A549 (cell line): ENCODE measurements at regions not wholly inside any gene's neighbourhood (a gene's known extent, or its start where the extent isn't known, plus 50 kb on each side); places are given as distances from the start of the nearest gene placed in this dataset.

Experiments
- ATAC-seq, 2 experiments: fragments of 200-7000 bp in 1 of 2; fragments of >200 bp in 1 of 2; cut with Nextera tagmentation in 1 of 2; cut with Tn5 transposase in 1 of 2; 3 replicates each; pipeline versions ENCODE4 v1.8.0 to v1.9.1; 2018 to 2020; ENCODE audit warnings: mild to moderate bottlenecking in 1 of 2, moderate library complexity in 1 of 2
- CTCF ChIA-PET: fragments of 300-600 bp; sonication (Branson Sonifier 250); formaldehyde crosslinking; extraction: SDS; loops from one replicate; lab custom pipeline; 2021; ENCODE audit warnings: antibody characterized with exemption, inconsistent platforms; lab: Yijun Ruan, JAX
- POLR2A ChIA-PET: fragments of 350-600 bp; formaldehyde crosslinking; extraction: SDS; loops from one replicate; lab custom pipeline; 2021; ENCODE audit warnings: antibody characterized with exemption, inconsistent platforms; lab: Yijun Ruan, JAX
- DNase-seq, 2 experiments: peaks; one replicate each; pipeline versions ENCODE4 v3.0.0 to v3.0.0-alpha.2; 2011 to 2016; ENCODE audit warnings: low read depth in 1 of 2, low spot score in 1 of 2
- FAIRE-seq: peaks from 2 replicates; lab custom pipeline; 2011; peaks lifted over from hg19 to GRCh38; lab: Jason Lieb, UNC
- H3K27ac ChIP-seq, 2 experiments: fragments of >200 bp; sonication (Bioruptor Twin); formaldehyde crosslinking; 3 replicates each; pipeline ENCODE4 v1.5.1; 2016 to 2017
- H3K4me1 ChIP-seq: fragments of >200 bp; sonication (Bioruptor Twin); formaldehyde crosslinking; 3 replicates; pipeline ENCODE4 v1.6.1; 2016
- H3K4me2 ChIP-seq: fragments of >200 bp; sonication (Bioruptor Twin); formaldehyde crosslinking; 3 replicates; pipeline ENCODE4 v1.6.1; 2016
- H3K4me3 ChIP-seq: fragments of >200 bp; sonication (Bioruptor Twin); formaldehyde crosslinking; 3 replicates; pipeline ENCODE4 v1.5.1; 2016
- H3K9me3 ChIP-seq: fragments of >200 bp; sonication (Bioruptor Twin); formaldehyde crosslinking; 3 replicates; pipeline ENCODE4 v1.6.1; 2016
- CBX8 ChIP-seq: fragments of 200-600 bp; sonication (generic); IDR thresholded peaks from 2 replicates; pipeline ENCODE4 v1.6.1; 2016
- CHD2 ChIP-seq: fragments of 150-350 bp; IDR thresholded peaks from 2 replicates; pipeline ENCODE4 v1.6.1; 2014; ENCODE audit warnings: low read length; ENCODE audit not compliant: partially characterized antibody
- EP300 ChIP-seq, 2 experiments: fragments of >200 bp; sonication (Bioruptor Twin); formaldehyde crosslinking; IDR thresholded peaks; 2 replicates in 1 of 2; 3 replicates in 1 of 2; pipeline ENCODE4 v1.6.1; 2016 to 2017
- ESRRA ChIP-seq: fragments of 150-350 bp; IDR thresholded peaks from 2 replicates; pipeline ENCODE4 v1.6.1; 2014; ENCODE audit warnings: mild to moderate bottlenecking, low read length, borderline replicate concordance
- FOSB ChIP-seq: fragments of 250-450 bp; sonication (Bioruptor Pico); IDR thresholded peaks from 2 replicates; pipeline ENCODE4 v1.5.0; 2020; ENCODE audit warnings: mild to moderate bottlenecking, moderate library complexity
- GATA3 ChIP-seq: IDR thresholded peaks from 2 replicates; pipeline ENCODE4 v1.6.1; 2012; ENCODE audit warnings: borderline replicate concordance
- HOXB5 ChIP-seq: fragments of 250-450 bp; sonication (Bioruptor Pico); IDR thresholded peaks from 2 replicates; pipeline ENCODE4 v1.5.0; 2020; ENCODE audit warnings: mild to moderate bottlenecking, moderate library complexity
- KDM1A ChIP-seq: fragments of 200-600 bp; sonication (generic); IDR thresholded peaks from 2 replicates; pipeline ENCODE4 v1.6.1; 2016; ENCODE audit warnings: low read depth, mild to moderate bottlenecking
- KDM5A ChIP-seq: fragments of 200-600 bp; sonication (generic); IDR thresholded peaks from 2 replicates; pipeline ENCODE4 v1.6.1; 2016; ENCODE audit warnings: antibody characterized with exemption, mild to moderate bottlenecking
- MAZ ChIP-seq: fragments of 150-350 bp; IDR thresholded peaks from 2 replicates; pipeline ENCODE4 v1.6.1; 2014; ENCODE audit warnings: antibody characterized with exemption, low read depth, low read length, borderline replicate concordance
- NPAS2 ChIP-seq: fragments of 250-450 bp; sonication (Bioruptor Pico); IDR thresholded peaks from 2 replicates; pipeline ENCODE4 v1.8.0; 2022; ENCODE audit warnings: mild to moderate bottlenecking, moderate library complexity, borderline replicate concordance
- NR3C1 ChIP-seq: fragments of >200 bp; sonication (Bioruptor Twin); formaldehyde crosslinking; IDR thresholded peaks from 3 replicates; pipeline ENCODE4 v1.6.1; 2017
- POLR2A ChIP-seq: IDR thresholded peaks from 2 replicates; pipeline ENCODE4 v1.6.1; 2012; ENCODE audit warnings: mild to moderate bottlenecking, low read length
- RAD21 ChIP-seq, 2 experiments: fragments of >200 bp in 1 of 2; sonication (Bioruptor Twin) in 1 of 2; formaldehyde crosslinking in 1 of 2; IDR thresholded peaks in 1 of 2; conservative IDR thresholded peaks in 1 of 2; 2 replicates in 1 of 2; 3 replicates in 1 of 2; pipeline ENCODE4 v1.6.1; 2012 to 2018; ENCODE audit warnings: inconsistent platforms in 1 of 2
- SREBF2 ChIP-seq: fragments of 450-650 bp; IDR thresholded peaks from 2 replicates; pipeline ENCODE4 v1.6.1; 2014; ENCODE audit warnings: mild to moderate bottlenecking, moderate library complexity
- ZNF302 ChIP-seq: fragments of 250-450 bp; sonication (Bioruptor Pico); IDR thresholded peaks from 2 replicates; pipeline ENCODE4 v1.9.0; 2021; ENCODE audit warnings: inconsistent platforms, mild to moderate bottlenecking, moderate library complexity
- WGBS: methylation state at CpG from one replicate; pipeline ENCODE4 v1.1.6; 2017; ENCODE audit errors: missing lambda C conversion rate; 5-methylcytosine and 5-hydroxymethylcytosine counted together
- TF ChIP-seq, protein P1 (sequence below): fragments of >200 bp; sonication (Bioruptor Twin); formaldehyde crosslinking; IDR thresholded peaks from 3 replicates; pipeline ENCODE4 v1.5.1; 2016
- TF ChIP-seq, protein P2 (sequence below): fragments of 200-600 bp; sonication (generic); IDR thresholded peaks from 2 replicates; pipeline ENCODE4 v1.6.1; 2016; ENCODE audit warnings: antibody characterized with exemption, mild to moderate bottlenecking, moderate library complexity
- TF ChIP-seq, protein P3 (sequence below): IDR thresholded peaks from 2 replicates; pipeline ENCODE4 v1.6.1; 2012
- TF ChIP-seq, protein P4 (sequence below): fragments of 150-350 bp; IDR thresholded peaks from 2 replicates; pipeline ENCODE4 v1.6.1; 2014; ENCODE audit warnings: low read depth, mild to moderate bottlenecking, low read length
- TF ChIP-seq, protein P5 (sequence below): fragments of 250-450 bp; sonication (Bioruptor Pico); IDR thresholded peaks from 2 replicates; pipeline ENCODE4 v1.5.0; 2021; ENCODE audit warnings: mild to moderate bottlenecking, moderate library complexity, borderline replicate concordance

DNA sequence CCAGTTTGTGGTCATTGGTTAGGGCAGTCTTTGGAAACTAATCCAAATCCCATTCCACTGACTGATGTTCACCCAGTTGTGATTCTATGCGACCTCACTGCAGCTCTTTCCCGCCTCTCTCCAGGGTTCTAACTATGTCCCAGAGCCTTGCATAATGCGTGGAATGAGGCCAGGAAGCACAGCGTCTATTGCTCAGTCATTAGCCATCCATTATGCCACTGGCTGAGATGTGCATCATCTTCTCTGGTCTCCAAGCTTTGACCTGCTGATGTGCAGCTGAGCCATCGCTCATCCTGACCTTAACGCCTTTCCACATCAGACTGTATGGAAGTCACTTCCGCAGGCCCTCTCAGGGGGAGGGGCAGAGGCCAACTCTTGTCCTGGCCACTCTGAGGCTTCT is 115.4 kb upstream of the VRK1 start:
- Histone ChIP-seq H3K4me1 (no peaks in the 10 kb centered on the region), H3K9me3 (no peaks in the 10 kb centered on the region), H3K27ac (no peak overlapping the region), H3K4me2 (no peak overlapping the region), H3K4me3 (no peak overlapping the region)
- POLR2A ChIA-PET, result no interaction called here
- TF ChIP-seq HOXB5, result no peak
- TF ChIP-seq RAD21 (conservative IDR thresholded peaks at IDR 0.05 in 1 of 2, IDR thresholded peaks at IDR 0.05 in 1 of 2), result no peak
- no peak for TF ChIP-seq NPAS2 (CRISPR knock-in tag)
- TF ChIP-seq, protein P1, sequence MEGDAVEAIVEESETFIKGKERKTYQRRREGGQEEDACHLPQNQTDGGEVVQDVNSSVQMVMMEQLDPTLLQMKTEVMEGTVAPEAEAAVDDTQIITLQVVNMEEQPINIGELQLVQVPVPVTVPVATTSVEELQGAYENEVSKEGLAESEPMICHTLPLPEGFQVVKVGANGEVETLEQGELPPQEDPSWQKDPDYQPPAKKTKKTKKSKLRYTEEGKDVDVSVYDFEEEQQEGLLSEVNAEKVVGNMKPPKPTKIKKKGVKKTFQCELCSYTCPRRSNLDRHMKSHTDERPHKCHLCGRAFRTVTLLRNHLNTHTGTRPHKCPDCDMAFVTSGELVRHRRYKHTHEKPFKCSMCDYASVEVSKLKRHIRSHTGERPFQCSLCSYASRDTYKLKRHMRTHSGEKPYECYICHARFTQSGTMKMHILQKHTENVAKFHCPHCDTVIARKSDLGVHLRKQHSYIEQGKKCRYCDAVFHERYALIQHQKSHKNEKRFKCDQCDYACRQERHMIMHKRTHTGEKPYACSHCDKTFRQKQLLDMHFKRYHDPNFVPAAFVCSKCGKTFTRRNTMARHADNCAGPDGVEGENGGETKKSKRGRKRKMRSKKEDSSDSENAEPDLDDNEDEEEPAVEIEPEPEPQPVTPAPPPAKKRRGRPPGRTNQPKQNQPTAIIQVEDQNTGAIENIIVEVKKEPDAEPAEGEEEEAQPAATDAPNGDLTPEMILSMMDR, result no peak
- TF ChIP-seq EP300 (IDR thresholded peaks at IDR 0.05), result no peak
- TF ChIP-seq POLR2A, result no peak
- TF ChIP-seq ESRRA, result no peak
- CTCF ChIA-PET, result no interaction called here
- WGBS, result 25% methylated on average over 7 of the region's 7 CpGs
- no peak for ATAC-seq
- no peak for FAIRE-seq
- DNase-seq, result no peak

DNA sequence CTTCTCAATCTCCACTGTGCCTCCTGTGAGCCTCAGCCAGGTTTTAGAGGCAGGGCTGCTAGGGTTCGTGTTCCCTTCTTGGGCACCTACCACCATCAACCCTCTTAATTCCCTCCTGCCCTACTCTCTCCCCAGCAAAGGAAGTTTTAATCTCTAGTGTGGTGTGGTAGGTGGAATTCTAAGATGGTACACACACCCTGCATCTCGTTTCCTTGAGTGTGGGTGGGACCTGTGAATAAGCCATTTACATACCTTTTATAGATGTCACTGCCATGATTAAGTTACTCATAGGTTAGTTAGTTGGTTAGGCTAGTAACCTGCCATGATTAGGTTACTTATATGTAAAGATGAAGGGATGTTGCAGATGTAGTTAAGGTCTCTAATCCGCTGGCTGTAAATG is 114.8 kb upstream of the VRK1 start:
- WGBS, result 11% methylated on average over 3 of the region's 3 CpGs
- FAIRE-seq, result no peak
- H3K9me3 ChIP-seq, result no peaks in the 10 kb centered on the region
- CTCF ChIA-PET, result no interaction called here
- TF ChIP-seq SREBF2 (no peak), KDM1A (no peak), GATA3 (no peak), NR3C1 (no peak), ZNF302 (no peak), HOXB5 (no peak), POLR2A (no peak), MAZ (no peak), CHD2 (no peak), KDM5A (no peak), FOSB (no peak), CBX8 (no peak)
- TF ChIP-seq, protein P2, sequence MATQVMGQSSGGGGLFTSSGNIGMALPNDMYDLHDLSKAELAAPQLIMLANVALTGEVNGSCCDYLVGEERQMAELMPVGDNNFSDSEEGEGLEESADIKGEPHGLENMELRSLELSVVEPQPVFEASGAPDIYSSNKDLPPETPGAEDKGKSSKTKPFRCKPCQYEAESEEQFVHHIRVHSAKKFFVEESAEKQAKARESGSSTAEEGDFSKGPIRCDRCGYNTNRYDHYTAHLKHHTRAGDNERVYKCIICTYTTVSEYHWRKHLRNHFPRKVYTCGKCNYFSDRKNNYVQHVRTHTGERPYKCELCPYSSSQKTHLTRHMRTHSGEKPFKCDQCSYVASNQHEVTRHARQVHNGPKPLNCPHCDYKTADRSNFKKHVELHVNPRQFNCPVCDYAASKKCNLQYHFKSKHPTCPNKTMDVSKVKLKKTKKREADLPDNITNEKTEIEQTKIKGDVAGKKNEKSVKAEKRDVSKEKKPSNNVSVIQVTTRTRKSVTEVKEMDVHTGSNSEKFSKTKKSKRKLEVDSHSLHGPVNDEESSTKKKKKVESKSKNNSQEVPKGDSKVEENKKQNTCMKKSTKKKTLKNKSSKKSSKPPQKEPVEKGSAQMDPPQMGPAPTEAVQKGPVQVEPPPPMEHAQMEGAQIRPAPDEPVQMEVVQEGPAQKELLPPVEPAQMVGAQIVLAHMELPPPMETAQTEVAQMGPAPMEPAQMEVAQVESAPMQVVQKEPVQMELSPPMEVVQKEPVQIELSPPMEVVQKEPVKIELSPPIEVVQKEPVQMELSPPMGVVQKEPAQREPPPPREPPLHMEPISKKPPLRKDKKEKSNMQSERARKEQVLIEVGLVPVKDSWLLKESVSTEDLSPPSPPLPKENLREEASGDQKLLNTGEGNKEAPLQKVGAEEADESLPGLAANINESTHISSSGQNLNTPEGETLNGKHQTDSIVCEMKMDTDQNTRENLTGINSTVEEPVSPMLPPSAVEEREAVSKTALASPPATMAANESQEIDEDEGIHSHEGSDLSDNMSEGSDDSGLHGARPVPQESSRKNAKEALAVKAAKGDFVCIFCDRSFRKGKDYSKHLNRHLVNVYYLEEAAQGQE, result no peak
- TF ChIP-seq, protein P3, sequence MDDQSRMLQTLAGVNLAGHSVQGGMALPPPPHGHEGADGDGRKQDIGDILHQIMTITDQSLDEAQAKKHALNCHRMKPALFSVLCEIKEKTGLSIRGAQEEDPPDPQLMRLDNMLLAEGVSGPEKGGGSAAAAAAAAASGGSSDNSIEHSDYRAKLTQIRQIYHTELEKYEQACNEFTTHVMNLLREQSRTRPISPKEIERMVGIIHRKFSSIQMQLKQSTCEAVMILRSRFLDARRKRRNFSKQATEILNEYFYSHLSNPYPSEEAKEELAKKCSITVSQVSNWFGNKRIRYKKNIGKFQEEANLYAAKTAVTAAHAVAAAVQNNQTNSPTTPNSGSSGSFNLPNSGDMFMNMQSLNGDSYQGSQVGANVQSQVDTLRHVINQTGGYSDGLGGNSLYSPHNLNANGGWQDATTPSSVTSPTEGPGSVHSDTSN, result no peak
- TF ChIP-seq, protein P4, sequence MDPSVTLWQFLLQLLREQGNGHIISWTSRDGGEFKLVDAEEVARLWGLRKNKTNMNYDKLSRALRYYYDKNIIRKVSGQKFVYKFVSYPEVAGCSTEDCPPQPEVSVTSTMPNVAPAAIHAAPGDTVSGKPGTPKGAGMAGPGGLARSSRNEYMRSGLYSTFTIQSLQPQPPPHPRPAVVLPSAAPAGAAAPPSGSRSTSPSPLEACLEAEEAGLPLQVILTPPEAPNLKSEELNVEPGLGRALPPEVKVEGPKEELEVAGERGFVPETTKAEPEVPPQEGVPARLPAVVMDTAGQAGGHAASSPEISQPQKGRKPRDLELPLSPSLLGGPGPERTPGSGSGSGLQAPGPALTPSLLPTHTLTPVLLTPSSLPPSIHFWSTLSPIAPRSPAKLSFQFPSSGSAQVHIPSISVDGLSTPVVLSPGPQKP, result no peak
- TF ChIP-seq, protein P5, sequence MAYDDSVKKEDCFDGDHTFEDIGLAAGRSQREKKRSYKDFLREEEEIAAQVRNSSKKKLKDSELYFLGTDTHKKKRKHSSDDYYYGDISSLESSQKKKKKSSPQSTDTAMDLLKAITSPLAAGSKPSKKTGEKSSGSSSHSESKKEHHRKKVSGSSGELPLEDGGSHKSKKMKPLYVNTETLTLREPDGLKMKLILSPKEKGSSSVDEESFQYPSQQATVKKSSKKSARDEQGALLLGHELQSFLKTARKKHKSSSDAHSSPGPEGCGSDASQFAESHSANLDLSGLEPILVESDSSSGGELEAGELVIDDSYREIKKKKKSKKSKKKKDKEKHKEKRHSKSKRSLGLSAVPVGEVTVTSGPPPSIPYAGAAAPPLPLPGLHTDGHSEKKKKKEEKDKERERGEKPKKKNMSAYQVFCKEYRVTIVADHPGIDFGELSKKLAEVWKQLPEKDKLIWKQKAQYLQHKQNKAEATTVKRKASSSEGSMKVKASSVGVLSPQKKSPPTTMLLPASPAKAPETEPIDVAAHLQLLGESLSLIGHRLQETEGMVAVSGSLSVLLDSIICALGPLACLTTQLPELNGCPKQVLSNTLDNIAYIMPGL, result no peak
- no peak for DNase-seq
- H3K4me1 ChIP-seq, result no peaks in the 10 kb centered on the region
- H3K4me2 ChIP-seq, result no peak overlapping the region
- no peak for ATAC-seq
- no peak overlapping the region for H3K4me3 ChIP-seq
- no peak overlapping the region for H3K27ac ChIP-seq
- POLR2A ChIA-PET, result no interaction called here
